NCI-H446 (cell line): ENCODE measurements at regions not wholly inside any gene's neighbourhood (a gene's known extent, or its start where the extent isn't known, plus 50 kb on each side); places are given as distances from the start of the nearest gene placed in this dataset.

Experiments
- DNase-seq, 2 experiments: peaks; one replicate each; lab custom pipeline; 2025; lab: John Stamatoyannopoulos, UW

DNA sequence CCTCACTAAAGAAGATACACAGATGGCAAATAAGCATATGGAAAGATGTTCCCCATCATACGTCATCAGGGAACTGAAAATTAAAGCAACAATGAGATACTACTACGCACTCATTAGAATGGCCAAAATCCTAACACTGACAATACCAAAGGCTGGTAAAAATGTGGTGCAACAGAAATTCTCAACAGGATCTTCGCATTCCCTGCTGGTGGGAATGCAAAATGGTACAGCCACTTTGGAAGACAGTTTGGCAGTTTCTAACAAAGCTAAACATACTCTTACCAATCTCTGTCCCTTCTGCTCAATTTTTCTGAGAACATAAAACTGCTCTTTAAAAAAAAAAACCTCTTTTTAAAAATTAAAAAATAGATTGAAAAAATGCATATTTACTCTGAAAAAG, 300.2 kb downstream of the FBXW7 start:
- no peak for DNase-seq

GRCh38 chr4:152234571-152234970, 301.3 kb downstream of the FBXW7 start:
- DNase-seq: no peak

GRCh38 chr4:152232271-152232670, 303.6 kb downstream of the FBXW7 start:
- no peak for DNase-seq

DNA sequence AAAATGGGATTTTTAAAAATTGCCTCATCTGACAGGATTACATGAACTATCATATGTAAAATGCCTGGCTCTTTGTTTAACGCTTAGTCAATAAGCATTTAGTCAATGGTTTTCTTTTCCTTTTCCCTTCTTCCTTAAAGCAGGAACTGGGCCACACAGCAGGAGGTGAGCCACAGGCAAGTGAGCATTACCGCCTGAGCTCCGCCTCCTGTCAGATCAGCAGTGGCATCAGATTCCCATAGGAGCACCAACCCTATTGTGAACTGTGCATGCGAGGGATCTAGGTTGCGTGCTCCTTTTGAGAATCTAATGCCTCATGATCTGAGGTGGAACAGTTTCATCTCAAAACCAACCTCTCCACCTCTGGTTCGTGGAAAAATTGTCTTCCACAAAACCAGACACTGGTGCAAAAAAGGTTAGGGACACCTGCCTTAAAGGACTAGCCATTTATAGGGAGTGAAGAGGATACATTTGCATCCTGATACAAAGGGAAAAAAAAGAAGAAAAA, 306.1 kb downstream of the FBXW7 start:
- no peak for DNase-seq

DNA sequence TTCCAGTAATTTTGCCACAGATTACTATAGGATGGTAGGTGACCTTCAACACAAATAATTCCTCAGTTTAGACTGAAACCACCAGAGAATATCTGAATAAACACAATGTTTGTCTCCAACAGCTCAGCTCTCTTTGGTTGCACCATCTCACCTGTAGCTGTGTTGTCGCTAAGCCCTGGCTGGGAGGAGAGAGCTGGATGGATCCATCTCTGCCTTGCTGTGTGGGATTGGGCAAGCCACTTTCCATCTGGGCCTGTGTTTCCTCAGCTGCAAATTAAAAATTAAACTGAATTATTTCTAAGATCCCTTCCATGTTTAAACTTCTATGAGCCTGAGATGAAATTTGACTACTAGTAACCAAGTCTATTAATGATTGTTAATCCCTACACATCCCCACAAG, 310.2 kb downstream of the FBXW7 start:
- DNase-seq: no peak

DNA sequence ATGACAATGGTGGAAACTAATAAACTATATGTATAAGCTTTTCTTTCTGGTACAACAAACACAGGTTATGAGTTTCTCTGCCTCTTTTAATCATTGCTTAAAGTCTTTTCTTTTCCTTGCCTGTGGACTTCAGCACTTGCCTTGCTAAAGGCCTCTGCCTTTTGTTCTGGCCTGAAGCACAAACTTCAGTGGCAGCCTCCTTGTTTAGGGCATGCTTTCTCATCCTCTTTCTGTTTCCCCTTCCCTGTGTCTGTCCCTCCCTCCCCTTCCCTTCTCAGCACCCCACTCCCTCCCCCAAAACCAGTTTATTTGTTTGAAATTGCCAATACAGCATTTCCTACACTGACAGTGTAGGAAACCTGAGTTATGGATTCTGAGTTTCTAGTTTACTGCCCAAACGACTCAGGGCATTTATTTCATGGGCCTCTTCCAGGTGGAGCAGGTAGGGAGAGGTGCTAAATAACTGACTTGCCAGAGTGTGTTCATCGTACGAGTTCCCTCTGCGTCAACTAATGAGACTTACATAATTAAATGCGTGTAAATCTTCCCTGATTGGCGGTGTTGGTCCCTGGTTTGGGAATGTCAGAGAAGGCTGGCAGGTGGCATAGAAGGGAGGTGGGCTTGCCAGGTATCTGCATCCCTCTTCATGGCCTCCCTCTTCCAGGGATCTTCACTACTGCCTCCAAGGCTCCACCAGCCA, 311.0 kb downstream of the FBXW7 start:
- no peak for DNase-seq

- DNase-seq: no peak
These were observed 311.7 kb downstream of the FBXW7 start for GRCh38 chr4:152224223-152224622.

GRCh38 chr4:152223600-152223999, 312.3 kb downstream of the FBXW7 start:
- no peak for DNase-seq

GRCh38 chr4:152221816-152222516, 313.9 kb downstream of the FBXW7 start:
- no peak for DNase-seq

DNA sequence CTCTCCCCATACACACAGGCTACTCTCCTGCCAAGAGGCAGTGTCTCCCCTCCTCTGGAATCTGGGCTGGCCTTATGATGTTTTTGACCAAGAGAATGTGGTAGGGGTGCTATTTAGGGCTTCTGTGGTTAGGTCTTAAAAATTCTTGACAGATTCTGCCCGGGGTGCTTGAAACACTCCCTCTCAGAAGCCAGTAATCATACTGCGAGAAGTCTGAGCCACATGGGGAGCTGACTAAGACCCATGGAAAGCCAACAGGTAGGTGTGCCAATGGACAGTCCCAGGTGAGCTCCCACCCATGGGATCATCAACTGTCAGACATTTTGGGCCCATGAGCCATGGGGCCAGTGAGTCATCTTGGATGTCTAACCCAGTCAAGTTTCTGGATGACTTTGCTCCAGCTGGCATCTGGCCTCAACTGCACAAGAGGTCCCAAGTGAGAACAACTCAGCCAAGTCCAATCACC, 315.7 kb downstream of the FBXW7 start:
- DNase-seq: no peak

DNA sequence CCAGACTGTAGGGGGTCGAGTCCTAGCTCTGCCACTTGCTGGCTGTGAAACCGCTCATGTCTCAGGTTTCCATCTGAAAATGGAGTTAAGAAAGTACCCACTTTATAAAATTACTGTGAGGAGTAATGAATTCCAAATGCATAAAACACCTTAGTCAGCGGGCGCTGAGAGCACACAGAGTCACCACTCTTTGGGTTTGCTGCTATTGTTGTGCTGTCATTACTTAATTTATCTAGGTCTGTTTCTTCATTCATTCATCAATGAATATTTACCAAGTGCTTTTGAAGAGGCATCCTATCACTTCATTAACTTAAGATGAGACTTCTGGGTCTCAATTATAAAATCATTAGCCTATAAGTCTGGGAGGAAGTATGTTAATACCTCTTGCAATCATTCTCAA, 317.3 kb downstream of the FBXW7 start:
- DNase-seq: no peak

DNA sequence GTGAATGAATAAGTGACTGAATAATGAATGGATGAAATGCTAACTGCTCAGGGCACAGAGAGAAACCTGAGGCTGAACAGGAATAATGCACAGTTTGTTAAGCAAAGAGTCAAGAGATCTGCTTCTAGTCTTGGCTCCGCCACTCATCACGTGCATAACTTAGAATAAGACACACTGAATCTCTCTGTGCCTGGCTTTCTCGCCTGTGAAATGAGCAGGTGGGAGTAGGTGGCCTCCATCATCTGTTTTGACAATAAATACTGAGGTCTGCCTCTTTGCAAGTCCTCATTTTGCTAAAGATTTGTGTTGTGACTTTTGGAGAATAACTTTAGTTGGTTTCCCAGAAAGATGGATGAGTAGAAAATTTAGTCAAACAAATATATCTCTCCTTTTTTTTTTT, 318.0 kb downstream of the FBXW7 start:
- DNase-seq: no peak

DNA sequence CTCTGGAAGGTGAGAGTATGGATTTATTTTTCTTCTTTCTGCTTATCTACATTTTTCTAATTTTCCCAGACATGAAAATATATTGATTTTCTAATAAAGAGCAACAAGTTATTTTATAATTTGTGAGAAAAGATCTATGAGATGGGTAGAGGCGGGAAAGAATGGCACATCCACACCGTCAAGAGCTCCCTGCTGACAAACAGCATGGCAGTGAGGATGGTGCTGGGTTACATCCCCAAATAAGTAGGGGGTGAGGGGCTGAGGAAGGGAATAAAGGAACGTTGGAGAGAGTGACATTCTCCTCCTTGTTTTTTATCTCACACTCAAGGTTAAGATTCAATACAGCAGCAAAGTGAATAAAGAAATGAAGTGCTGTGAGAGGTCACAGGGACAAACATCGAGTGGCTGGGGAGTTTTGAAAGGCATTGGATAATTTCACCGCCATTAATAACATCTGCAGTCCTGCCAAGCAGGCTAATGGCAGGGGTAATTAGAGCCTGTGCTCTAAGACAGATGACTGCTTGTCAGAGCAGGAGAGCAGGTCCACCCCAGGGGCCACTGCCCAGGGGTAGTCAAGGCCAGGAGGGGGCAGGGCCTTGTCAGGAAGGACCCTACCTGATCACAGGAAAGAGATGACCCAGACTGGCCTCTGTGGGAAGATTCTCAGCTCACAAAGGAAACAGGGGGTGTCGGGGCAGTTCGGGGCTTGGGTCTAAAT, 323.8 kb downstream of the FBXW7 start:
- no peak for DNase-seq

GRCh38 chr4:152209772-152210493, 326.0 kb downstream of the FBXW7 start:
- DNase-seq: no peak

DNA sequence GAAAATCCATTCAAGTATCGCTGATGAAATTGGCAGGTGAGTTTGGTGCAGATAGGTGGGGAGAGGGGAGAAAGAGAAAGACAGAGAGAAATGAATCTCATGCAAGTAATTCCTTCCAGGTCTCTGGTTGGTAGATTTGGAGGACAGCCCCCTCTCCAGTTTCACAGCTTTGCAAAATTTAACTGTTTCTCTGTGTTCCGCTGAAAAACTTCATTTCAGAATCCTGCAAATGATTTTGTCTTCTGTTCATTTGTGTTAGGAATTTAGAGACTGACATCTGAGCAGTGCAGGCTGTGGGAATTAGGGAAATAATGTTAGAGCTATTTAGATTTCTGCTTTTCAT, 328.5 kb downstream of the FBXW7 start:
- no peak for DNase-seq

GRCh38 chr4:152206646-152207377, 329.1 kb downstream of the FBXW7 start:
- no peak for DNase-seq

- no peak for DNase-seq
These were observed 329.7 kb downstream of the FBXW7 start for GRCh38 chr4:152206185-152206584.

DNA sequence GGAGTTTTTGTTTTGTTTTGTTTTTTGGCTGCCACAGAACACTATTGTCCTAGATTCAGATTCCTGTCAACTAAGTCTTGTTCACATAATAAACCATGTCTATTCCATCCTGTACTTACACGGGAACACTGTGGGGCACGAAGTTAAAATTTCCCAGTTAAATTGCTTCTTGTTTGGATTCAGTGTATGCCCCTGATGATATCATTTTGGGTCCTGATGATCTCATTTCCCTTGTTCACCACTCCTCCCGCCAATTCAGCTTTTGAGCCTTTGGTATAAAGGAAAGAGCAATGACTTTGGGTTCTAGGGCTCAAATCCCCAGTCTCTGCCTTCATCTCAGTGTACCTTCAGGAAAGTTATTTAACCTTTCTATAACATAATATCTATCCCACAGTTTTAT, 333.5 kb downstream of the FBXW7 start:
- no peak for DNase-seq

- no peak for DNase-seq
These were observed 335.2 kb downstream of the FBXW7 start for GRCh38 chr4:152200511-152201333.

GRCh38 chr4:152197211-152197610, 338.7 kb downstream of the FBXW7 start:
- DNase-seq: no peak

DNA sequence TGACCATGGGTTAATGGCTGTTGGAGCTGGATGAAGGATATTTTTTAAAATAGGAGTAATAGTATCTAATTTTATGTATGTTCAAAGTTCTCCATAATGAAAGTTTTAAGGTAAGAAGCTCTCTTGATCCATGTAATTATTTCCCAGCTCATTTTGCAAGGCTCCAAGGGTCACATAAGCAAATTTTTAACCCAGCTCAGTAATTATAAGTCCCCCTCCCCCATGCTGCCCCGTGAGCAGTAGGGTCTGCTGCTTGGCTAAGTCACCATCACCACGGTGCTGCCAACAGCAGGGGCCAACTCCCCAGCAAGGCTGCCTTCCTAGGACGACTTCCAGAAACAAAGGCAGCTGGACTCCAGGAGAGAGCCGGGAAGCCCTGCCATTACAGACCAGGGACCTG, 340.0 kb downstream of the FBXW7 start:
- no peak for DNase-seq
